Hematopoietic multipotent progenitor cell treated with erythropoietin and hydrocortisone succinate and interleukin-3 and kit ligand, for 15 days (in vitro differentiated cells): ENCODE measurements at regions not wholly inside any gene's neighbourhood (a gene's known extent, or its start where the extent isn't known, plus 50 kb on each side); places are given as distances from the start of the nearest gene placed in this dataset.

Experiments used
- DNase-seq: peaks from one replicate; pipeline ENCODE4 v3.0.0-alpha.2; 2015; ENCODE audit warnings: low spot score

DNA sequence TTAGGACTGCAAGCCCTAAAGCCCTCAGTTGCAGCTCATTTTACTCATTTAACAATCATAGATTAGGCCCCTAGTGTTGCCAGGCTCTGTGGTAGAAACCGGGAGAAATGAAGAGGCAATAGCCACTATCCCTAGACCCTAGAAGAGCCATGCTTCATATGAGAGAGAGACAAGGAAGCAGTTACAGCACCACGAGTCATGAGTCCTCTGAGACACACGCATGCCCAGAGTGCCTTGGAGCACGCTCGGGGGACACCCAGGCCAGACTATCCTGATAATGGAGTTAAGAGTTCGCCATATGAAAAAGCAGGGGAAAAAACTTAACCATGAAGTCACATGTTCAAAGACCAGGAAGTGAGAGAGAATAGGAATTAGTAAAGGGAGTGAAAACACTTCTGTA lies 321.5 kb upstream of the PKDCC start:
- DNase-seq: no peak

DNA sequence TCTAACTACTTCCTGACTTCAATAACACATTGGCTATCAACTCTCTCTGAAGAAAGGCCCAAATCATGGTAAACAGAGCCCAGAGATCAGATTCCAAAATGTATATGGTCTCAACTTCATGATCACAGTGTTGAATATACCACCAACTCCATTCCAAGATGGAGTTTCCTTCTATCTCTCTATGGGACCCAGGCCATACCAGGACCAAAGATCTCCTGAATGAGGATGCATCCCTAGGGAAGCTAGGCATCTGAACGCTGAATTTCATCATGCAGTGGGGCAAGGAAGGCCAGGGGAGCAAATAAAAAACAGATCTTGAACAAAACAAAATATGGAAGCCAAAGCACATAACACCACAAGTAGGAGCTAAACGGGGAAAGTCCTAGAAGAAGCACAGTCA lies 320.7 kb upstream of the PKDCC start:
- no peak for DNase-seq

DNA sequence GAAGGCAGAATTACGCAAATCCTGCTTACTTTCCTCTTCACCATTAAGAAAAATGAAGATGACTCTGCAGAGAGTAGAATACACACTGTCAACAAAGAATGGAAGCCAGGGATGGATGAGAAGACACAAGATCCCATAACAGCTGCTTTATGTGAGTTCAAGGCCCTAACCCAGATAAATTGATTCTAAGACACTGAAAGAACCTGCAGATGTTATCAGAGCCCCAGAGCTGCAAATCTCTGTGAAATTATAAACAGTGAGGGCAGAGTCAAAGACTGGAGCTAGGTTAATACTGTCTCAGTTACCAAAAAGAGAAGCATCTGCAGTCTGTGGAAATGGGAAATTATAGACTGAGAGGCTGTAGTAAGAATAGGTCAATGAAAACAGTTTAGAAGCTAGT lies 320.1 kb upstream of the PKDCC start:
- DNase-seq: no peak

DNA sequence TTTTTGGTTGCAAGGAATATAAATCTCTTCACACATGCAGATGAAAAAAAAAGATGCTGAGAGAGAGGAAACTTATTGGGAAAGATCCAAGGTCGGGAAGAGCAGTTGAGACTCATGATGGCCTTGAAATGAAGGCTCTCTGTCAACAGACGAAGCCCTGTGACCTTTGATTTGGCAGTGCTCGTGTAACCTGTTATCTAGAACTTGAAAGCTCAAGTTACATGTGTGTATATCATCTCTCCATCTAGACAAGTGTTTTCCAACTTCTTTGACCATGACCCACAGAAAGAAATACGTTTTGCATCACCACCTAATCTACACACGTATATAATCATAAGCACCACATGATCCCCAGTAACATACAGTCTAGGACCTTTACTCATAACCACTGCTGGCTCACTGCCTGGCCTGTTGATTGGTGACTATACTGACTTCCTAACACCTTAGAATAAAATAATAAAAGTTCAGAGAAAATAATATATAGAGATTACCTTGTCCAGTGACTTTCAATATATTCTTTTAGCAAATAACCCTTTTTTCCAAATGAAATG lies 319.0 kb upstream of the PKDCC start:
- no peak for DNase-seq

DNA sequence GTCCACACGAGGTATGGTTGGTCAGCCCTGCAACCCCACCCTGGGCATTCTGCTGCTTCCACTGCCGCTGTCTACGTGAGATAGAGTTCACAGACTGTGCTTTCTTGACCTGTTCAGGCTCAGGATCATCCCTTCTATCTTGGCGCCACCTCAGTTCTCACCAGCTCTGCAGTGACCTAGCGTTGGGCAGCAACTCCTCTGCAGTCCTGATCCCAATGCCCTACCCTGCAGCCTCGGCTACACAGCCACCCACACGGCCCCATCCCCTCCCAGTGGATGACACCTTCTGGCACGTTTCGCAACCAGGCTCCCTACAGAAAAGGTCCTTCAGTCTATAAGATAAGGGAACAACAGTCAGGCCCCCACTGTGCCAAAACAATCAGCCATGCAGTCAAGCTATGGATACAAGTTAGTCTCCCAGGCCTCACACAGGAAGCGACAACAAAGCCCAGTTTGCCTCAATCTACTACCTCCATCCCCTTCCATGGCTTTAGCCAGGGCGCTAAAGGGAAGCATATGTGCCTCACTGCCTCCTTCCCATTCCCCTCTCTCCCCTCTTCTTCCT lies 317.9 kb upstream of the PKDCC start:
- no peak for DNase-seq

DNA sequence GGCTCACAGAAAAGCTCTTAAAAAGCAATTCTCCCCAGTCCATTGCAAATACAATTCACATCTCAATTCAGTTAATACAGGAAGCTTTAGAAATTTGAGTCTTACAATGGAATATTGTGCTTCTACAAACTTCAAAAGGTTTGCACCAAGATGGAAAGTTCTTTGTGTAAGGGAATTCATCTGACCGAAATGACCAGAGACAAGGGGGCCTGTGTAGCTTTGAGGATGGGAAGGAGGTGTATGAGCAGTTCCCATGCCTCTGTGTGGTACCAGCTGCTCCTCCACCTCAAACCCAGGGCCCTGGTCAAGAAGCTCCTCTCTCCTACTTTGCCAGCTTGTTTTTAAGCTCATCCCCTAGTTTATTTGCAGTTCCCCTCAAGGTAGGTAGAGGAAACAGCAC lies 312.8 kb upstream of the PKDCC start:
- DNase-seq: no peak

DNA sequence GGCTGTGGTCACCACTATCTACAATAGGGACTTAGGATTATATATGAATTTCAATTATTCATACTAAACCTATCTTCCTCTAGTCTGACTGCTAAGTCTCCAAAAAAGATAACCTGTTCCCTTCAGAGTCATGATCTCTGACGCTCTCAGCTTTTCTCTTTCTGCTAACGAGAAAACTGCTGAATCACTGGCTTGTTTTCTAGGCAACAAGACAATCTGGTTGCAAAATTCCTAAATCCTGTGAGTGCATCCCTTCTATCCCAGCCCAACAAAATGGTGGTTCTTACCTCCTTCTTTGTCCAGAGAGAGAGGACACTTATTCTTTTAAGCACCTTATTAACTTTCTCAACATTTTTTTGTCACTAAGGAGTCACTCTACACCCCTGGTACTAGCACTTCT lies 312.3 kb upstream of the PKDCC start:
- no peak for DNase-seq

DNA sequence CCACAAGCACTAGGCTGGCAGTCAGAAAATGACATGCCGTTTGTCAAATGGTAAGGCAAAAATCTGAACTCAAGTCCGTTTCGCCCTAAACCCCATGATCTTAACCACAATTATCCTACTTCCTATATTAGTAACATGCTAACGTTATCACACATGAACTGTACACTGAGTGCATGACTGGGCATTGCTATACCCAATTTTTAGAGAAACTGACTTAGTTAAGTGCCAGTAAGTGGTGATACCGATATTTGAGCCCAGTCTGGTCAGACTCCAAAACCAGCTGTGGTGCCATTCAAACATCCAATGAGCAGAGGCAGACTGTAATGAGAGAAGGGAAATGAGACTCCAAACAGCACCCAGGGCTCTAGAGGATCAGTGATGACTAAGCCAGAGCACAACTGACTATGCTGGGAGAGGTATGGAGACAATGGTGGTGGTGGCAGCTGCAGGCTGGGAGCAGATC lies 311.7 kb upstream of the PKDCC start:
- DNase-seq: no peak

DNA sequence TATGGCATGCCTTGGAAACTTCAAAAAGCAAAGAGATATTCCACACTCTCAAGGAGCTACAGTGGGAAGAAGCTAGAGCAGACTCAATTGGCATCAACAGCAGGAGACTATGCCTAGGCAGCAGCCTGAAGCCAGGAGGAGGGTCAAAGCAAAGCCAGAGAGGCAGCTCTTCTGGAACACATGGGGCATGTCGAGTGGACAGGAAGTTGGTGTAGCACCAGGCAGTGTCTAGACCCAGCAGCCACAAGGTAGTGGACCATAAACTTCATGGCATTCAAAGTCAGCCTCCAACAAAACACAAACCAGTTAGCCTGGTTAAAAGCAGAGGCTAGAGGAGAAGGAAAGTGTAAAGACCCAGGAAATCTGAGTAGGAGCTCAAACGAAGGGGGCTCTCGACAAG lies 311.2 kb upstream of the PKDCC start:
- DNase-seq: no peak

DNA sequence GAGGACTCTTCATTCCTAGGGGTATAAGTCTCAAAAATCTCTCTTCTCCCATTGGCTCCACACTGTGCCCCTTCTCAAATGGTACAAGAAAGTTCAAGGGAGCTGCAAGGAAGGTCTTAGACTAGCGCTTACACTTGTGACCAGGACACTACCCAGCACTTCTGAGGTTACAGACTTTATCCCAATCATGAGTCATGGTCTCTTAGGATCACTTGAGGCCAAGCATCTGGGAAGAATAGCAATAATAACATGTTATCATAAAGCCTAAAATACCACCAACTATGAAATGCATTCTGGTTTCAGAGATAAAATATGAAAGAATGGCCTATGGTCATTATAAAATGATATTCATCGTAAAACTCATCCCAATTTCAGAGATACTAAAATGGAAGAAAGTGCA lies 309.9 kb upstream of the PKDCC start:
- no peak for DNase-seq

DNA sequence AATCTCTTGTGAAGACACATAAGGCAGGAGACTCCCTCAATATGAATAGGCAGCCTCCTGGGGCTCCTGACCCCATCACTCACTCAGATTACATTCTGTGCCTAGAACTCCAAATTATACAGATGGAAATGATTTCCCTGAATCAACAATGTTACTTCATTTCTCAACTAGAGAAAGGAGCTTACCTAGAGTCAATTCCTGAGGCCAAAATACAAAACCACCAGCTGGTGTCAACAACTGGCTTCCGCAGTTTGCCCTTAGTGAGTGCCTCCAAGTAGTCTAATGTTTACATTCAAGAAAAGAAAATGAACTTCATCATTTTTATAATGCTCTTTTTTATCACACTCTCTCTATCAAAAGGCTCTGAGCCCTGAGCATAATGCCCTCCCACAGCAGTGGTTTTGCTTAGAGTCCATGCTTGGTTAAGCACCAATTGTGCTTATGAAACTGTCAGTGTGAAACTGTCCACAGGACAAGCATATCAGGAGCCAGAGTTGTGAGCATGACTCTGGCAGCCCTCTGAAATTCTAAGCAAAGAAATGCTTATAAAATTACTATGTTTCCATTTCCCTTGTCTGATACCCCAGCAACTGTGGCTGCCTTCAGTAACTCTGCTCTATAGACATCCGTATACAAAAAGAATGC lies 305.7 kb upstream of the PKDCC start:
- no peak for DNase-seq

DNA sequence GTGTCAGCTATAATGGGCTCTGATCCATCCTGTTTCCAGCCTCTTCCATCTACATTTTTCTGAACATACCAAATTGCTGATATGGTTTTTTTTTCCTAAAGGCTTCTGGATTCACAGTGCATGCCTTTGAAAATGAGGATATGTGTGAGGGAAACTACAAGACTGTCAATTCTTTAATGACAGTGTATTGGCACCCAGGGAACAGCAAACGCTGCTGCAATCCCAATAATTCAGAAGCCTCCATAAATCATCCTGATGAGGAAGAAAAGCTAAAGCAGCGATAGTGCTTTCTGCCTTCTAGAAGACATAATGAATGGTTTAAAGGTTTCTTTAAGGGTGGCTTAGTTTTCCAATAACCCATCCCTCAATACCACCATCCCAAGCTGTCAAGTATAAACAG lies 304.5 kb upstream of the PKDCC start:
- DNase-seq: no peak

DNA sequence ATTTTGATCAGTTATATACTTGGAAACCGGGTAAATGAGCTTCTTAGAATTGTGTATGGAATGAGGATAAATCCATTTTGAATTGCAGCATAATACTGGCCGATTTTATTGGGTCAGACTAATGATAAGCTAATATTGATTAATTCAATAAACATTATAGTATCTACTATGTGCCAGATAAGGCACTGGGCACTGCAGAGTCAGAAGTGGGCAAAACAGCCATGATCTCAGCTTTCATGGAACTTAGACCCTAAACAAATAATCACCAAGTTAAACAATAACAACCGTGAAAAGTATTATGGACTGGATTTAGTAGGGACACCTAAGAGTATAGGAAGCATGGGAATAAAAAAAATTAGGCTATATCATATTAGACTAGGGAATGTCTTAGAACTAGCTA lies 297.0 kb upstream of the PKDCC start:
- no peak for DNase-seq

DNA sequence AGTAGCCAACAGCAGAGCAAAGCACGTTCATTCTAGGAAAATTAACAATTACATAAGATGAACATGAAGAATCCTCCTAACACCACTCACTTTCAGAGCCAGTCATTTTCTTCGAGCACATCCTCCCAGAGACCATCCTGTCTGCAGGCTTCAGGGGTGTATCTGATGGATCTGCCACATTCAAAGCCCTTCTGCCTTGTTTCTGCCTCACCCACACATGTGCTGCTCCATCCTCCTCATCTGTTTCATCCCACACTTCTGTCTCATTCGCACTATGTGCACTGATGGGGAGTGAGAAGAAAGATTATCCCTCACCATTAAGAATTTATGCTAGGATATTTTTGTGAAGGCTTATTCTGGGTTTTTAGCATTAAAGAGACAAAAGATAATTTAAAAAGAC lies 287.9 kb upstream of the PKDCC start:
- DNase-seq: no peak

DNA sequence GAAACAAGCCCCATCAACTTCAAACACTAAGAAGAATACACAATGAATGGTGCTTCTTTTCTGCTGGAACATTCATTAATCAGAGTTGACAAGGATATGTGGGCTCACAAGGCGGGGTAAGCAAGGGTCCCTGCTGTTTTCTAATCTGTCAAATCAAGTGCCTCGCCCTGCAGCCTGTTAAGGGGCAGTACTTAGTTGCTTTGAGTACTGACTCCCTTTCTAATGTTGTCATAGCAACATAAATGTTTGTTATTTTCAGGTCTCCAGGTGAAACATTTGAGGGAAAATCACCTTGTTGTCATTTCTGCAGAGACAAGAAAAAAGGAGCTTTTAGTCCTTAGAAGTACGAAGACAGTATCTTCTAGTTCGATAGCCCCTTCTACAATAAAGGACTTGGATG lies 284.7 kb upstream of the PKDCC start:
- DNase-seq: no peak

DNA sequence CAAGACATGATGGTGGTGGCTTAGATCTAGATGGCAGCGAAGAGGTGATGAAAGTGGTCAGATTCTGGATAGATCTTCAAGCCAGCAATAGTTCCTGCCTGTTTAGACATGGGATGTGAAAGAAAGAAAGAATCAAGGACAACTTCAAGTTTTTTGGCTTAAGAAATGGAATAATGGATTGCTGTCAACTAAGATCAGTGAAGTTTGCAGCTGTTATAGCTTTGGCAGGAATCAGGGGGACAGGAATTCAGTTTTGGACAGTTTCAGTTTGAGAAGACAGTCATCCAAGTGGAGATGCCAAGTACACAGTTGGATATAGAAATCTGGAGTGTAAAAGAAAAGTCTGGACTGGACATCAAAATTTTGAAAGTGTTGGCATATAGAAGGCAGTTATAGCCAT lies 283.7 kb upstream of the PKDCC start:
- DNase-seq: no peak

DNA sequence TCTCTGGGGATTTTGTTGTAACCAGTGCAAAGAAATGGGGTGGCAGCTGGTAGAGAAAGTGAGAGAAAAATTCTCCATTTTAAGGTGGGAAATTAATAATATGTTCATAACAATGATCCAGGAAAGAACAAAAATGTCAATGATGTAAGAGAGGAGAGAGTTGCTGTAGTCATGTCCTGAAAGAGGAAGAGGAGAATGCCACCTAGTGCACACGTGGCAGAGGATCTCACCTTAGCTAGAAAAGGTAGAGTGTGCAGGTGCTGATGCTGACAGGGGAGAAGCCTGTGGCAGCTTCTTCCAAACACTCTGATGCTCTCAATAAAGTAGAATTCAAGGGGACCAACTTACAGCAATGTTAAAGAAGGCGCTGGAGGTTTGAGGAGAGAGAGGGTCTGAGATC lies 282.9 kb upstream of the PKDCC start:
- no peak for DNase-seq

DNA sequence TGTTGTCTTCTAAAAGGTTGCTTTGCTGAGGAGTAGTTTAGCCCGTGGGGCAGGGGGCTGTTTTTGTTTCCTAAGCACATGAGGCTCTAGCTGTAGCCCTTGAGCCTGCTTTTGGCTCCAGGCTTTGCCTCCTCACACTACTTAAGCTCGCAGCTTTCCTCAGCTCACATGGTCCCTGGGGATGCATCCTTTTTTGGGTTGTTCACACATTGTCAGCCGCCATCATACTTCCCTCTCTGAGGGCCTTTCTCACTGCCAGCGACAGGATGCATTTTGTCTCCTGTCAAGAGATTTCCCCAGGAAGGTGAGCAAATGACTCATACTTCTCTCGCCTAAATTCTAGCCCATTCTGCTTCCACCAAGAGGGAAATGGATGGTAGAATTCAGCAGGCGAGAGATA lies 279.5 kb upstream of the PKDCC start:
- DNase-seq: no peak

DNA sequence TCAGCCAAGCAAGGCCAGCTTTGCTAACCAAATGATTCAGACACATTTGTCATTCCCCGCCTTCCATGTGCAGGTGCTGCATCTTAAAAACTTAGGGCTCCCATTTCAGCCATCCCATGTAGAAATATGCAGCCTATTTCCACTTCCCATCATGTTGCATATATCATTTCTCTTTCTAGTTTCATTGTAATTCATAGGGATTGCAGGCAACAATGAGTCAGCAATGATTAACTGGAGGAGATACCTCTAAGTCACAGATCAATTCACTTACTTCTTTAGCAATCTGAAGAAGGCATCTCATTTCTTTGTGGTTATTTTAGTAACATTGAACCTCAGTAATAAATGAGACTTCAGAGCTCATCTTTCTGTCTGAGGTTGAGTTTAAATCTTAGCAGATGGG lies 276.1 kb upstream of the PKDCC start:
- DNase-seq: no peak

DNA sequence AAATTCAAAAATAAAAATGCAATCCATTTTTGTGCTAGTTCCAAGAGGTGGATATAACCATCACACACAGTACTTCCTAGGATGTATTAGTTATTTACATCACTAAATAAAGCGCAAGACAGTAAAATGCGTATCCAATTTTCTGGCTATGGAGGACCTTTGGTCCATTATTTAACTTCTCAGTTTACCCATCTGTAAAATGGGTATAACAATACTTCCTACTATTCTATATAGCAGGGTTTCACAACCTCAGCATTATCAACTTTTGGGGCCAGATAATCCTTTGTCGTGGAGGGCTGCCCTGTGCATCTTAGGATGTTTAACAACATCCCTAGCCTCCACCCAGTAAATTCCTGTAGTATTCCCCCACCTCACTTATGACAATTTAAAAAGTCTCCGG lies 275.1 kb upstream of the PKDCC start:
- no peak for DNase-seq

DNA sequence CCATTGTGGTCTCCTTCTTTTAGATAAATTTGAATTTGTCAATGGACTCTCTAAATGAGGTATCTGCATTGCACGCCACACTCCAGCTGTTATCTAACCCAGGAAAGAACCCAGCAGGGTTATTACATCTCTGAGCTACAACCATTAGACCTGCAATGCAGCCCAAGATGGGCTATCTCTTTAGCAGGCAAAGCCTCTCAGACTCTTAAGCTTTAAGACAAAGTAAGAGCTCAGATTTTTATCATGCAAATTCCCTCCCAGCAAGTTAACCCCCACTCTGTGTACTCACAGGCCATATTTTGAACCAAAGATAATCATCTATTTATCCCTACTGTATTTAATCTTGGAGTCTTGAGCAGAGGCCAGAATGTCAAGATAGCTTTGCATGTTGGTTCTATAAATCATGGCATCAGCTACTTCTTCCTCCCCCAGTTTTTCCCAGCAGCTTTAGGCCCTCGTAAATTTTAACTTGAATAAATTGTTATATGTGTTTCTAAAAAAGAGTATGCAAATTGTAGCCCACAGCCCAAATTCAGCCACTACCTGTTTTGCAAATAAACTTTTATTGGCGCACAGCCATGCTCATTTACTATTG lies 273.7 kb upstream of the PKDCC start:
- DNase-seq: no peak

DNA sequence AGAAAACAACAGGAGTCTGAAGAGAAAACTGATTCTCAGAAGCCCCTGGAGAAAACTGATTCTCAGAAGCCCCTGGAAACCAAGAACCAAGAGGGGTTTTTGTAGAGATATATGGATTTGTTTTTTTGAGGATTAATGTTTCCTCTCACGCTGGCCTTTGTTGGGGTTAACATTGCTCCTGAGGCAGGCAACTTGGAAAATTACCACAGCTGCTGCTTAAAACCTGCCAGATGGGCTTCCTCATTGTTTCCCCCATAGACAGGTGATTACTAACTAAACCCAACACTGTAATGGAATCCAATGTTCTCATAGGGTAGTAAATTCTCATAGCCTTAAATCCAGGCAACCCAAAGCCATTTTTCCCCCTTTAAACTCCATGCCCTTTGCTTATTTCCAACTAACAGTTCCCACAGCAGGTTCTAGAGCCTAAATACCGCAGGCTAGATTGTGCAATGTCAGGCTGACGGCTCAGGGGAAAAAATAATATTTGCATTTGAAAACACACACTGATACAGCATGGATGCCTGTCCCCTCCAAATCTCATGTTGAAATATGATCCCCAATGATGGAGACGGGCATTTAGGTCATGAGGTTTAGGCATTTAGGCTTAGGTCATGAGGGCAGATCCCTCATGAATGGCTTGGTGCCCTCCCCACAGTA lies 272.3 kb upstream of the PKDCC start:
- DNase-seq: no peak

DNA sequence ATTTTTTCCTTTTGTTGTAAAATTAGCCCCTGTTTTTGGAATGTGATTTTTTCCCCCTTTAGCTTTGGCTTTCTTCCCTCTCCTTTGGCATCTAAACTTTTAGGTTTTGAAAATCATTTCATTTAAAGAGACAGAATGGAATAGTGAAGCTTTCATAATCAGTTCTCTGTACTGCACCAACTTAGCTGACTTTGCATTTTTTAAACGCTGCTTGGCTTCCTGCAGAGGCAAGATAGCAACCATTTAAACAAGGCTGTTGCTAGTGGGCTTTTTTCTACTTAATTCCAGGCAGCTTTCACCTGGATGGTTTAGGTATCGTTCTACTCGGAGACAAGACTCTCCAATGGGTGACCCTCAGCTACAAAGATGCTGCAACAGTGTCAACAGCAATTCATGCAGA lies 267.9 kb upstream of the PKDCC start:
- no peak for DNase-seq
